ENCODE measurements at regions not wholly inside any gene's neighbourhood (a gene's known extent, or its start where the extent isn't known, plus 50 kb on each side); places are given as distances from the start of the nearest gene placed in this dataset.
"Not testable (repeated sequence)": the region's sequence is repeated elsewhere in the genome, so short reads cannot be mapped to it uniquely, and the experiment has no call there.

DNA sequence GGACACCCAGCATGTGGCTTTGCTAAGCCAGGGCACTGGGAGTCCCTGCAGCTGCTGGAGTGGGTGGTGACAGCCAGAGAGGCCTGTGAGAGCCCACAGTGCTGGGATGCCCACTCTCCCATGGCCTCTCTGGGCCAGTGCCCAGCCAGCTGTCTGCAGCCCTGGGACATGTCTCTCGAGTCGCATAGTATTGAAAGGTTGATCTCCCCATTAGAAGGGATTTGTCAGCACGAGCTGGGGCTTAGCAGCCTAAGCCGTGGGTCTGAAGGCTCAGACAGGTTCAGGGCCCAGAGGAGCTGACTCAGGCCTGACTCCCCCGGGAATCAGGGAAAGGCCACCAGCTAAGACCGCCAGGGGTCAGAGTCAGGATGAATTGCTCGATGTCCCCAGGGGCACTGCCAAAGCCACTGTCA is 53.5 kb downstream of the FOXD2 start:
- DNase-seq = no peak

- DNase-seq = no peak
These were observed 57.4 kb downstream of the FOXD2 start for GRCh38 chr1:47495176-47495713.

DNA sequence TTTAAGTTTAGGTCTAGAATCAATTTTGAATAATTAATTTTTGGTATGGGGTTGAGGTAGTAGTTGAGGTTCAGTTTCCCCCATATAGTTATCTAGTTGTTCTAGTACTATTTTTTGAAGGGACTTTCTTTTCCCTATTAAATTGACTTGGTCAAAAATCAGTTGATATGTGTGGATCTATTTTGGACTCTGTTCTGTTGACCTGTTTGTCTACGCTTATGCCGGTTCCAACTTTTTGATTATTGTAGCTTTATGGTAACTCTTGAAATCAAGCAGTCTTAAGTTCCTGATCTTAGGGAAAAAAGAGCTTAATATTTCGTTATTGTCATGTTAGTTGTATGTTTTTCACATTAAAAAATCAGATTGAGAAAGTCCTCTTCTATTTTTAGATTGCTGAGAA is 60.7 kb downstream of the FOXD2 start:
- DNase-seq = no peak

- DNase-seq = no peak
These were observed 63.2 kb downstream of the FOXD2 start for GRCh38 chr1:47501069-47501468.

DNA sequence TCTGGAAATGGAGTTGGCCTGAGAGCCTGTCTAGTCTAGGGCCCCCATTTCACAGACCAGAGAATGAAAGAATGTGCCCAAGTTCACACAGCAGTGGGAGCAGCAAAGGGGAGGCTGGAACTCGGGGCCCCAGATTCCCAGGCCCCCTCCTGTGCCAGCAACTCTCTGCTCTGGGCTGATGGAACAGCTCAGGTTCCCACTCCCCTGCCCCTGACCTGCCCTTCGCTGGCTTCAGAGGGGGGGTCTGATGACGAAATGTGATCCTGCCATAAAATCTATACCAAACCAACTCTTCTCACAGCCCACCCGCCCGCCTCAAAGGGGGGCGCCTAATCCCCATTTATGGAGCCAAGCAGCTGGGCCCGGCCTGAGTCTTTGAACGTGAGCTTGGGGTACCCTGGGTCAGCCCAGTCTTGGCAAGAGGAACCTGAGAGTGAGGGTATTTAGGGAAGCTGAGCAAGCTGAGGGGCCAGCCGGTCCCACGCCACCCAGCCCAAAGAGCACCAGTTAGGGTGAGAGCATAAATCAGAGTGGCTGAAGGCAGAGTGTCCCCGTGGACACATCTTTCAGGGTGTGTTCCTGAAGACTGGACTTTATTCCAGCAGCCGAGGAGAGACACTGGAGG is 65.0 kb downstream of the FOXD2 start:
- DNase-seq = no peak

DNA sequence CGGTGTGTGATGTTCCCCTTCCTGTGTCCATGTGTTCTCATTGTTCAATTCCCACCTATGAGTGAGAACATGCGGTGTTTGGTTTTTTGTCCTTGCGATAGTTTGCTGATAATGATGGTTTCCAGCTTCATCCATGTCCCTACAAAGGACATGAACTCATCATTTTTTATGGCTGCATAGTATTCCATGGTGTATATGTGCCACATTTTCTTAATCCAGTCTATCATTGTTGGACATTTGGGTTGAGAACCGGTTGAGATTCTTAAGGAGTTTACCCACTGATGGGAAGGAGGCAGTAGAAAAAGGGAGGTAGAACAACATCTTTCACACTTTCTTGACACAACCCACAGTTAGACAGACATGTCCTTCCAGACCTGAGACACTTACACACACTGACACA is 67.0 kb downstream of the FOXD2 start:
- not testable (repeated sequence) for DNase-seq

- DNase-seq = no peak
These were observed 67.4 kb downstream of the FOXD2 start for GRCh38 chr1:47505267-47505666.

- no peak for DNase-seq
These were observed 68.2 kb downstream of the FOXD2 start for GRCh38 chr1:47506053-47506452.

DNA sequence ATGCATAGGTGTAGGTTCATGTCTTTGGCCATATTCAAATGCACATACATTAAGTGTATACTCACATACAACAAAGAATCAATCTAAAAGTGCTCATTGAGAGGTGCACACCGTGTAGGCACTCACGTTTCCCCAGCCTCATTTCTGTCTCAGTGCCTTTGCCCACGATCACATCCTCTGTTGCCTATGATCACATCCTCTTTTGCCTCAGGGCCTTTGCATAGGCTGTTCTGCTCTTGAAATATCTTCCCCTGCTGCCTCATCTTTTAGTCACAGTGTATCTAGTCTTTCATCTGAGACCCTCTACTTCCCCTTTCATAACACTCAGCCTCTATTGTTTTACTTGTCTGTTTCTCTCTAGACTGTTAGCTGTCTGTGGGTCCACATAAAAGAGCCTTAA is 69.3 kb downstream of the FOXD2 start:
- DNase-seq = no peak

GRCh38 chr1:47507881-47508701 is 70.2 kb downstream of the FOXD2 start:
- DNase-seq = no peak

DNA sequence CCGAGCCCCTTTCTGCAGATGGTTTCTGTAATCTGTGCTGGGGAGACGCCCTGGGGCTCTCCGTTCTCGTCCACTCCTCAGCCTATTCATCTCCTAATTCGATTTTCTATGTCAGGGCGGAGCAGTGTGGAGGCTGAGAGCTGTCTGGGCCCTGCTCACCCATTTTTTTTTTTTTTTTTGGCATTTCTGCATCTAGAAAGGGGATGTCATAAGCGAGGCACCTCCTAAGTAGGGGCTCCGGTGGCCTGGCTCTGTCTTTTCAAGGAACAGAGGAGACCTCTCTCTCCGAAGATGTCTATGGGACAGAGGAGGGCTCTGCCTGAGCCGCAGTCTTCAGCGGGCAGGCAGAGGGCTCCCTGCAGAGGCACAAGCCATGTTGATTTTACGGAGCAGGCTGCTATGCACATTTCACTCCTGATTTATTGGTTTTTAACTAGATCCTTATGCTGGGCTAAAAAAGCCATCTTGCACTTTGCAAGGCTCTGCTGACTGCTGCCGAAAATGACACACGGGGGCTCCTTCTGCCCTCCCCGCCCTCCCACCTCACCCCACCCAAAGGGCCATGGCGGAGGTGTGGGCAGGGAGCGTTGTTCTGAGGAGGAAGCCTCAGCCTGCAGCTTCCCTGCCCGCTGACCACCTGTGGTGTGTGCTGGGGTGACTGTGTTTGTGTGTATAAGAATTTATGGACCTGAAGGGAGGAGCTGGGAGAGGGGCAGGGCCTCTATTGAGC is 71.0 kb downstream of the FOXD2 start:
- DNase-seq = no peak

DNA sequence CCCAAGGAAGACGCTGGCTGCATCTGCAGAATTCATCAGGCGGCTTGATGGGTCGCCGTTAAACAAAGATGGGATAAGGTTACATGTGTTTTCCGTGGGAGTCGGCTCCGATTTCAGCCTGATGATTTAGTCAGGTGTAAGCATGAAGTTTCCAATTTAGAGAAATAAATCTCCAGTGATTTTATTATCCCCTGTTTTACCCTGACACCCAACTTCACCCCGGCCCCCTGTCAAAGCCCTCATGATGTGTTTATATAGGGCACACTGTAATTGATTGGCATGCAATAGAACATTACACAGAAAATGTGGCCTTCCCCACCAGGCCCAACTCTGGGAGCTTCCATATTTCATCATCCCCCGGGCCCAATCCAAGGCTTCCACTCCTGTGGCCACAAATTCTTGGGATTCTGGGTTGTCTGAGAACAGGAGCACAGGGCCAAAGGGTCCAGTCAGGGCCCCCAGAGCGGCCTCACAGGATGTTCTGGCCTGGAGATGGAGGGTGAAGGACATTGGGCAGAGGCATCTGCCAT is 72.5 kb downstream of the FOXD2 start:
- DNase-seq = no peak

DNA sequence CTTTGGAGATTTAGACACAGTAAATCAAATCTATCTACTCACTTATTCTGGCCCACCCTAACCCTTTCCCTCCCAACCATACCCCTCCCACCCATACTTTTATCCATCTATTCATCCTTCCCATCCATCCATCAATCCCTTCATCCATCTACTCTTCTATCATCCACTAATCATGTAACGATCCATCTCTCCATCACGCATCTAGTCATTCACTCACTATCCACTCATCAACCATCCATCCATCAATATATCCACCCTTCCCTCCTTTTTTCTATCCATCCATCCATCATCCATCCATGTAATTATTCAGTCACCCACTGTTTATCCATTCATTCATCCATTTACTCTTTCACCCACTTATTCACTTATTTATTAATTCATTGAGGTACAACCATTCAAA is 74.0 kb downstream of the FOXD2 start:
- DNase-seq = no peak

GRCh38 chr1:47513393-47513792 is 75.5 kb downstream of the FOXD2 start:
- DNase-seq = no peak

- DNase-seq = no peak
These were observed 76.4 kb downstream of the FOXD2 start for GRCh38 chr1:47514229-47514628.

- DNase-seq = no peak
These were observed 77.4 kb downstream of the FOXD2 start for GRCh38 chr1:47515164-47515789.

GRCh38 chr1:47517946-47518345 is 80.1 kb downstream of the FOXD2 start:
- no peak for DNase-seq

DNA sequence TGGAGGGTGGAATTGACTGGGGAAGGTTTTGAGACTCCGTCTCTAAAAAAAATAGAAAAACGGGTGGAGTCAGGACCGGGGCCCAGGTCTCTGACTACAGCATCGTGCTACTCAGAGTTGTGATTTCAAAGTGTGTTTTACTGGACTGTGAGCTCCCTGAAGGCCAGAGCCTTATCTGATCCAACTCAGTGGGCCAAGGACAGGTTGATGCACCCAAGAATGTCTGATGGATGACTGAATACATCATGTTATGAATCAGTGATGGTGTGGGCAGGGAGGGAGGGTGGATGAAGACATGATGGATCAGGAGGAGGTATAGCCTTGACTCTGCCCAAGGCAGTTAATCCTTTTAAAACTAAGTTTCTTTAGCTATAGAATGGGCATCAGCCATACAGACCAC is 81.6 kb downstream of the FOXD2 start:
- no peak for DNase-seq

- no peak for DNase-seq
These were observed 82.1 kb downstream of the FOXD2 start for GRCh38 chr1:47519971-47520370.

DNA sequence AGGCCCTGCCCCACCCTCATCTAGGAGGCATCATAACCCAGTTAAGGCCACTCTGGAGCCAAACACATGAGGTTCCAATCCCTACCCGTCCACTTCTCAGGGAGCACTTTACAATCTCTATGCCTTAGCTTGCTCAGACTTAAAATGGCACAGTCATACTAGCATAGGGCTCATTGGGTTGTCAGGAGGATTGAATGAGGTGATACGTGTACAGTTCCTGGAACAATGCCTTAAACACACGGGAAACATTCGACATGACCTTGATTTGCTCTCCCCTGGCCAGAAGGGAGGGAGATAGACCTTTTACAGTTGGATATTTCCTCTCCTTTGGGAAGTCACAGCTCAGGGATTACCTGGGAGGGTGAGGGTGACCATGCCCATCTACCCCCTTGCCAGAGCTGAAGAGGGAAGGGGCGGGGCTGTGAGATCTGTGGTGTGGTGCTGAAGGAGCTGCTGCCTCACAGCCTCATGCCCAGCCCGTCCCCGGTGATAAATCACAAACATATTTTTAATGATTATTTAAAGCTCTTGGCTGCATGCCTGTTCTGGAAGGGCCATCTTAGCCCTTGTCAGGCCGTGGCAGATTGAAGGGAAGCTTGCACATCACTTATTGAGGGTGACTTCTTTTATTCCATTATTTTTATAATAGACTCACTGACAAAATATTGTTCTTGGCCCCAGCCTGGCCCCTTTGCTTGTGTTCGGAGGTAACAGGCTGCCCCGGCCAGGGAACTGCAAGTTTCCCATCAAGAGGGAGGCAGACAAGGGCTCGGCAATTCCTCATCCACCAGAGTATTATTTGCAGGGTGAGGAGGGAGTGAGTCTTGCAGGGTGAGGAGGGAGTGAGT is 83.4 kb downstream of the FOXD2 start:
- no peak for DNase-seq

DNA sequence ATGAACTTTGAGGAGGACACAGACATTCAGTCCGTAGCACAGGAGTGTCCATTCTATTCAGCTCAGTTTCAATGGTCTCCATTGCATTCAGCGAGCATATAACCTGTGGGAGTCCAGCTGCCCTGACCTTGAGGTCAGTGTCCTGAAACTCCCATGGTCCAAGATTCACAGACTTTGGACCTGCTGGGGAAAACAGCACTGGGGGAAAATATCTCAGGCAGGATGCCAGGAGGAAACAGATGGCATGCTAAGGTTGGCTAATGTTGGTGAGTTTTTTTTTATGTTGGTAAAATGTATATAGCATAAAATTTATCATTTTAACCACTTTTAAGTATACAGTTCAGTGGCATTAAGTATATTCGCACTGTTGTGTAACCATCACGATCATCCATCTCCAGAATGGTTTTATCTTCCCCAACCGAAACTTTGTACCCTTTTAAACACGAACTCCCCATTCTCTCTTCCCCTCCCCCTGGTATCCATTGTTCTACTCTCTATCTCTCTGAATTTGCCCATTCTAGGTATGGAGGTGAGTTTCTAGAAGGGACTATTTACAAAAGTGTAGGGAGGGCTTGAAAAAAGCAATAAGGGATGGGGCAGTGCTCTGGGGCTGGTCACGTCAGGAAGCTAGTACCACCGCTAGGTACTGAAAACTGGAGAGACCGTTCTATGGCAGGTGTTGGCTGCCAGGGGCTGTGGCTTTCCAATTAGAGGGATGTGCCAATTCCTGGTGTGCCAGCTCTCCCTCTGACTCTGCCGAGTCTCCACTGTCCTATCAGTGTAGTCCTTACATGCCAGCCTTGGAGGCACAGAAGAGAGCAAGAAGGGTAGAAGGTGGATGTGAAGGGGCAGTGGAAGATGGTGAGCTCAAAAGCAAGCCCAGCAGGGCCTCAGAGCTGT is 85.3 kb downstream of the FOXD2 start:
- DNase-seq = peak; percentile 50

Measured in NCI-H1092 (cell line).